ENCODE measurements at regions not wholly inside any gene's neighbourhood (a gene's known extent, or its start where the extent isn't known, plus 50 kb on each side); places are given as distances from the start of the nearest gene placed in this dataset.
"Not testable (repeated sequence)": the region's sequence is repeated elsewhere in the genome, so short reads cannot be mapped to it uniquely, and the experiment has no call there.

- no peak overlapping the region for H3K4me3 Mint-ChIP-seq
- intact Hi-C loops (cut with DNase I, micrococcal nuclease), result no loop called here
- ChIA-PET CTCF (interaction anchor here (0.9 to 1.5 kb wide), 4 partner anchors 11 to 369 kb away, joined by 3 to 4 read pairs (median 4); no protein-coding TSS in a partner anchor), POLR2A (no interaction called here)
- peaks cover 1% of the 10 kb centered on the region for H3K36me3 Mint-ChIP-seq (ENCODE audit: low read depth)
- DNase-seq, result no peak
- no peaks in the 10 kb centered on the region for H3K27me3 Mint-ChIP-seq
- peaks cover 8% of the 10 kb centered on the region for H3K9me3 Mint-ChIP-seq (ENCODE audit: low read depth)
- no peak overlapping the region for H3K27ac Mint-ChIP-seq
- peaks cover 5% of the 10 kb centered on the region for H3K4me1 Mint-ChIP-seq
- ATAC-seq, result no peak
These were observed 182.4 kb upstream of the MAP3K1 start for GRCh38 chr5:56632939-56633338.

DNA sequence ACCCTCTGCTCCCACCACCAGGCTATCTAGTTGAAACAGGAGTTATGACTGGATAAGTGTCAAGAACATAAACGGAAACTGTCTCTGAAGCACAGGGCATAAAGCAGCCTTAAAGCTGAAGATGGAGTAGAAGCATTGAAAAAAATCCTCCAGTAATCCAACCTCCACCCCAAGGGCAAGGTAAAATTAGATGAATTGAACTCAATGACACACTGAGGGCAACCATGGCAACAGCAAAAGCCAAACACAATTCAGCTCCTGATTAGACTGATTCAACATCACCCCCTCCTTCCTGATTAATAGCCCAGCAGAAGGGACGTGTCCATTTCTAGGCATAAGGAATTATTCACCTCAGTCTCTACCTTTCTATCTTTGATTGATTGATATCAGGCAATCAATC, 183.2 kb upstream of the MAP3K1 start:
- DNase-seq (no peak), ATAC-seq (no peak)
- ChIA-PET POLR2A (interaction anchor here (0.7 kb wide), 1 partner anchor 72 kb away, joined by 3 read pairs; no protein-coding TSS in a partner anchor), CTCF (interaction anchor here (0.5 to 1.5 kb wide), 4 partner anchors 12 to 369 kb away, joined by 3 to 4 read pairs (median 4); no protein-coding TSS in a partner anchor)
- H3K4me3 Mint-ChIP-seq, result no peak overlapping the region
- peaks cover 2% of the 10 kb centered on the region for H3K36me3 Mint-ChIP-seq (ENCODE audit: low read depth)
- no peaks in the 10 kb centered on the region for H3K27me3 Mint-ChIP-seq
- no peak overlapping the region for H3K27ac Mint-ChIP-seq
- intact Hi-C loops (cut with DNase I, micrococcal nuclease), result no loop called here
- peaks cover 9% of the 10 kb centered on the region for H3K9me3 Mint-ChIP-seq (ENCODE audit: low read depth)
- peaks cover 3% of the 10 kb centered on the region for H3K4me1 Mint-ChIP-seq

DNA sequence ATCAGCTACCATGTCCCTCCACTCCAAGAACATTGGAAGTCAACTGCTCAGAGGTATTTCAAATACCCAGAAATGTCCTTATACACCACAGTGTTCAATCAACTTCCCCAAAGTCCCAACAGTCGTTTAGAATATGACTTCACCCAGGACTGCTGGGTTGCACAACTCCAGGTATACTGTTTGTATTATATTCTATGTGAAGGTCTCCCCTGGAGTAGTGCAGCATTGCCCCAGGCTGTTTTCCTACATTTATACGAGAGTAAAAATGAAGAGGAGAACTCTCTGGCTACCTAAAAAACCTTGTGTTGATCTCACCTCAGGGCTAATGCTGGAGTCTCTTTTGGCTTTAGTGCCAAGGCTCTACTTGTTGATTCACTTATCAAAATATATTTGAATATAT, 183.6 kb upstream of the MAP3K1 start:
- H3K4me3 Mint-ChIP-seq, result no peak overlapping the region

GRCh38 chr5:56628616-56629015, 186.7 kb upstream of the MAP3K1 start:
- H3K4me1 Mint-ChIP-seq; POLR2A ChIA-PET; H3K9me3 Mint-ChIP-seq (ENCODE audit: low read depth); H3K27me3 Mint-ChIP-seq; ATAC-seq; H3K36me3 Mint-ChIP-seq (ENCODE audit: low read depth); DNase-seq; H3K4me3 Mint-ChIP-seq; H3K27ac Mint-ChIP-seq; intact Hi-C loops (cut with DNase I, micrococcal nuclease): not testable (repeated sequence)
- CTCF ChIA-PET, result interaction anchor here (1.0 kb wide), 1 partner anchor 11 kb away, joined by 4 read pairs; no protein-coding TSS in a partner anchor

More for the DNA sequence above, 183.6 kb upstream of the MAP3K1 start:
- Mint-ChIP-seq H3K27ac (no peak overlapping the region), H3K4me1 (peaks cover 3% of the 10 kb centered on the region), H3K9me3 (ENCODE audit: low read depth) (peaks cover 9% of the 10 kb centered on the region), H3K36me3 (ENCODE audit: low read depth) (peaks cover 2% of the 10 kb centered on the region), H3K27me3 (no peaks in the 10 kb centered on the region)
- no peak for DNase-seq
- ChIA-PET POLR2A (interaction anchor here (0.7 kb wide), 1 partner anchor 72 kb away, joined by 3 read pairs; no protein-coding TSS in a partner anchor), CTCF (interaction anchor here (0.5 kb wide), 1 partner anchor 44 kb away, joined by 3 read pairs; no protein-coding TSS in a partner anchor)
- intact Hi-C loops (cut with DNase I, micrococcal nuclease), result no loop called here
- ATAC-seq, result no peak

- no peaks in the 10 kb centered on the region for H3K4me1 Mint-ChIP-seq
- no peak for ATAC-seq
- H3K27me3 Mint-ChIP-seq, result no peaks in the 10 kb centered on the region
- peaks cover 2% of the 10 kb centered on the region for H3K36me3 Mint-ChIP-seq (ENCODE audit: low read depth)
- CTCF ChIA-PET, result no interaction called here
- POLR2A ChIA-PET, result no interaction called here
- intact Hi-C loops (cut with DNase I, micrococcal nuclease), result no loop called here
- no peak for DNase-seq
- H3K9me3 Mint-ChIP-seq (ENCODE audit: low read depth), result peaks cover 13% of the 10 kb centered on the region
- no peak overlapping the region for H3K27ac Mint-ChIP-seq
- no peak overlapping the region for H3K4me3 Mint-ChIP-seq
These were observed 189.8 kb upstream of the MAP3K1 start for GRCh38 chr5:56625541-56625940.

- no peak for ATAC-seq
- Mint-ChIP-seq H3K4me3 (no peak overlapping the region), H3K4me1 (no peaks in the 10 kb centered on the region), H3K36me3 (ENCODE audit: low read depth) (peaks cover 2% of the 10 kb centered on the region), H3K27ac (no peak overlapping the region), H3K9me3 (ENCODE audit: low read depth) (peaks cover 10% of the 10 kb centered on the region), H3K27me3 (no peaks in the 10 kb centered on the region)
- POLR2A ChIA-PET, result no interaction called here
- intact Hi-C loops (cut with DNase I, micrococcal nuclease), result no loop called here
- DNase-seq, result no peak
- CTCF ChIA-PET, result no interaction called here
These were observed 190.6 kb upstream of the MAP3K1 start for GRCh38 chr5:56624751-56625150.

- POLR2A ChIA-PET, result no interaction called here
- CTCF ChIA-PET, result no interaction called here
- intact Hi-C loops (cut with DNase I, micrococcal nuclease), result no loop called here
- ATAC-seq (no peak), DNase-seq (no peak)
- Mint-ChIP-seq H3K36me3 (ENCODE audit: low read depth) (peaks cover 2% of the 10 kb centered on the region), H3K4me3 (no peak overlapping the region), H3K9me3 (ENCODE audit: low read depth) (peaks cover 17% of the 10 kb centered on the region), H3K27me3 (no peaks in the 10 kb centered on the region), H3K4me1 (no peaks in the 10 kb centered on the region), H3K27ac (no peak overlapping the region)
These were observed 193.2 kb upstream of the MAP3K1 start for GRCh38 chr5:56622141-56622540.

GRCh38 chr5:56620903-56621677, 194.3 kb upstream of the MAP3K1 start:
- POLR2A ChIA-PET, result no interaction called here
- ATAC-seq (no peak), DNase-seq (no peak)
- H3K4me3 Mint-ChIP-seq, result no peak overlapping the region
- H3K27ac Mint-ChIP-seq, result no peak overlapping the region
- no peaks in the 10 kb centered on the region for H3K27me3 Mint-ChIP-seq
- intact Hi-C loops (cut with DNase I, micrococcal nuclease), result no loop called here
- H3K36me3 Mint-ChIP-seq (ENCODE audit: low read depth), result peaks cover 2% of the 10 kb centered on the region
- CTCF ChIA-PET, result interaction anchor here (0.6 to 0.9 kb wide), 2 partner anchors 16 to 1851 kb away, joined by 4 to 5 read pairs; no protein-coding TSS in a partner anchor
- peaks cover 18% of the 10 kb centered on the region for H3K9me3 Mint-ChIP-seq (ENCODE audit: low read depth)
- peaks cover 10% of the 10 kb centered on the region for H3K4me1 Mint-ChIP-seq

GRCh38 chr5:56617998-56618397, 197.4 kb upstream of the MAP3K1 start:
- no peak for DNase-seq

DNA sequence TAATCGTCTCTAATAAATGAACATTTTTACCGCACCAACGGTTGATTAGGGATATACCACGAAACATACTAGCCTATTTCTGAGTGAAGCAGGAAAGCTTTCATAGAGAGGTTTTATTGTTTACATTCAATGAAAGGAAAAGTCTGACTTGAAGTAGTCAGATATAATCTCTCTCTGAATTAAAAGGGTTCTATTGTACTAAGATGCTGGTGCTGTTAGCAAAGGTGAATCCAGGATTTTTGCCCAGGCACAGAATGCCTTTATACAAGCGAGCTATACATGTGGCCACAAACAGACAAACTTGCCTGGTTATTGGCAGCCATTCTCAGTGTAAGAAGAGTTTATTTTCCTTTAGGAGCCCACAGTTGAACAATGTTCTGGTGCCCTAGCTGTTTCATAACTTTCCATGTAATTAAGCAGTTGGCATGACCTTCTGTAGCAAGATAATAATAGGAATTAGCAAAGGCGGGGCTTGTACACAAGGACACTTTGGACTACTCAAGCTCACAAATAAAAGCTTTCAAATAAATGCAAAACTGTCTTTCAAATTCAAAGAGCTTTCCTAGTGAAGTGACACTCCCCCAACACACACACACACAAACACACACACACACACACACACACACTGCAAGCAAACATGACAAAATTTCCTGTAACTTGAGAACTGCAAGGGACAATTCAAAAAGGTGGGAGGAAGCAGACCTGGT, 198.7 kb upstream of the MAP3K1 start:
- Mint-ChIP-seq H3K27me3 (no peaks in the 10 kb centered on the region), H3K4me1 (peaks cover 53% of the 10 kb centered on the region), H3K36me3 (ENCODE audit: low read depth) (peaks cover 5% of the 10 kb centered on the region), H3K9me3 (ENCODE audit: low read depth) (peaks cover 19% of the 10 kb centered on the region), H3K4me3 (no peak overlapping the region), H3K27ac (no peak overlapping the region)
- no peak for DNase-seq
- ChIA-PET POLR2A (no interaction called here), CTCF (interaction anchor here (0.8 to 1.3 kb wide), 4 partner anchors 11 to 88 kb away, joined by 3 to 5 read pairs (median 4); no protein-coding TSS in a partner anchor)
- no peak for ATAC-seq
- intact Hi-C loops (cut with DNase I, micrococcal nuclease), result no loop called here

More at GRCh38 chr5:56617998-56618397, 197.4 kb upstream of the MAP3K1 start:
- ATAC-seq, result no peak
- no peaks in the 10 kb centered on the region for H3K27me3 Mint-ChIP-seq
- ChIA-PET POLR2A (no interaction called here), CTCF (interaction anchor here (0.8 to 1.3 kb wide), 3 partner anchors 11 to 21 kb away, joined by 3 to 4 read pairs (median 4); no protein-coding TSS in a partner anchor)
- H3K27ac Mint-ChIP-seq, result no peak overlapping the region
- peaks cover 18% of the 10 kb centered on the region for H3K9me3 Mint-ChIP-seq (ENCODE audit: low read depth)
- H3K4me3 Mint-ChIP-seq, result no peak overlapping the region
- peaks cover 2% of the 10 kb centered on the region for H3K36me3 Mint-ChIP-seq (ENCODE audit: low read depth)
- H3K4me1 Mint-ChIP-seq, result peaks cover 41% of the 10 kb centered on the region
- intact Hi-C loops (cut with DNase I, micrococcal nuclease), result no loop called here

DNA sequence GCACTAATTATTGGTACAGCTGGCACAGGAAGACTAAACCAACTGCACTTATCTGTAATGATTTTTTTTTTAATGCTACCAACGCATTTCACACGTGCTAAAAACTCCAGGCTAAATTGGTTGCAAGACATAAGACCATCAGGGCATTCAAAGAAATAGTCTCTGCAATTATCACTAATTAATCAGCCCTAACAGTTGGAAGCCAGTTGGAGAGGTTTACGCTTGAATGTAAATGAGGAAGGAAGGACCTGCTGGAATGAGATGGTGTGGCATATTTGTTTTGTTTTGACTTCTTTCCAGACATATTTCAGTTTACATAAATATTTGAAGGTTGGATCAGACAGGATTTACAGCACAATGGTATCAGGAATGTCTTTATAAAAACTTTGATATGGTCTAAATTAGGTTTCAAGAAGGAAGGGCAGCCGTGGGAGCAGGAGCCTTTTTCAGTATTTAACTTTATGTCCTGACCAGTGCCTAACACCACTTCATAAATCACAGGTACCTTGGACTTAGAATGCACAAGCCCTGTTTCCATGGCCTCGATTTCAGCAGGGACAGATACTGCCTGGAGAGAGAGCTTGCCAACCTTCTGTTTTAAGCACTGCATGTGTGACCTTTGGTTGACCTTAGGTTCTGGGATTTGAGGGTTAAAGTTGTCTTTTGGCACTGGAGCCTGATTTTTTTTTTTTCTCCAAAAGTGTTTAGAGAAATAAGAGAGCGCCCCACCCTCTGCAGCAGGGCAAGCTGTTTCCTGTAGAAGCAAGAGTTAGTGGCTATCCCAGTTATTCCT, 199.8 kb upstream of the MAP3K1 start:
- no peak for ATAC-seq
- intact Hi-C loops (cut with DNase I, micrococcal nuclease), result no loop called here
- peak overlapping the region; percentile 20 for H3K27ac Mint-ChIP-seq

More for the DNA sequence above, 199.8 kb upstream of the MAP3K1 start:
- Mint-ChIP-seq H3K36me3 (ENCODE audit: low read depth) (peaks cover 14% of the 10 kb centered on the region), H3K9me3 (ENCODE audit: low read depth) (peaks cover 24% of the 10 kb centered on the region), H3K4me3 (no peak overlapping the region), H3K27me3 (no peaks in the 10 kb centered on the region), H3K4me1 (peaks cover 63% of the 10 kb centered on the region)
- DNase-seq, result no peak
- ChIA-PET POLR2A (no interaction called here), CTCF (interaction anchor here (0.6 to 0.8 kb wide), 3 partner anchors 89 to 448 kb away, joined by 3 read pairs; no protein-coding TSS in a partner anchor)

Measured in activated CD4-positive, alpha-beta T cell treated with anti-CD3 and anti-CD28 coated beads for 36 hours (primary cell).